HG03354 (cell line): ENCODE measurements at regions not wholly inside any gene's neighbourhood (a gene's known extent, or its start where the extent isn't known, plus 50 kb on each side); places are given as distances from the start of the nearest gene placed in this dataset.
"Not testable (repeated sequence)": the region's sequence is repeated elsewhere in the genome, so short reads cannot be mapped to it uniquely, and the experiment has no call there.

Experiments used
- ATAC-seq: cut with Tn5 transposase; IDR thresholded peaks from one replicate; pipeline ENCODE4 v1.9.1; 2021; ENCODE audit warnings: mild to moderate bottlenecking; ENCODE audit not compliant: unreplicated experiment, poor library complexity, severe bottlenecking

DNA sequence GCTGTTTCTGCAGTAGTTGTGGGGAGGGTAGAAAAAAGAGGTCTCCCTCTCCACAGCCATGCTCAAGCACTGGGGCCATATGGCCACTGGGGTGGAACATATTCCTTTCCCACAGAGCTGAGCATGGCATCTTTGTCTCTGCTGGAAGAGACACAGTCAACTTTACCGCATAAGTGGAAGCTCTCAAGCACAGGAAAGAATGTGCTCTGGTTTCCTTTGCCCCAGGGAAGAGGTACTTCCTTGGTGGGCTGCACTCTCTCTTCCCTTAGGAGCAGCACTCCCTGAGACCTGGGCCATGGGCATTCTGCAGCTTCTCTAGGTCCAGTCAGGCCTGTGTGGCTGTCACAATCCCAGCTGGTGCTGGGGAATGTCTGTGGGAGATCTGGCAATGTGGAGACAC is 168.5 kb upstream of the ACTBL2 start:
- ATAC-seq = no peak

DNA sequence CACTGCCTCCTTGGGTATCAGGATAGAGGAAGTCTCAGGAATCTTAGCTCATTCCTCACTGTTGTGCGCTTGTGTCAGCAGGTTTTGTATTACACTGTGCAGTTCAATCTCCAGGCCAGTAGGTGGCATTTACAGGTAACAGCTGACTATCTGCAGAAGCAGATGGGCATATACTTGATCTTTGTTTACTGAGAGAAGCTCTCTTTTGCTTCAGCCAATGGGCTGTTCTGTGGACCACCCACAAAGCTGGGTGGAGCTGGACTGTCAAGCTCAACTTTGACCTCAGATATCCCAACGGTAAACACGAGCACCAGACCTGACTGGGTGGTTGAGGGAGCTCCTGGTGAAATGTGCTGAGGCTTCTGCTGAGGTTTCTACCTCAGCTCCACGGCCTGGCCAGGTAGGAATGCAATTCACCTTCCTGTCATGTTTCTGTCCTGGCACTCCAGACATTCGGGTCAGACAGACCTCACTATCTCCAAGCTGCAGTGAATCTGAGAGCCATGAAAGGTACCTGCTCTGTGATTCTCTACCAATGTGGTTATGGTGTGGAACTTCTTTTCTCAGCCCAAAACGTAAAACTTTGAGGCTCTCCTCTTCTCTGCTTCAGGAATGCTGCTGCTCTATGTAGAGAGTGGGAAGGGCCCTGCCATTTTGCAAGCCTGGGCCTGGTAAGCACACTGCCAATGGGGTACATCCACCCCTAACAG is 167.9 kb upstream of the ACTBL2 start:
- peak; percentile 97 for ATAC-seq

DNA sequence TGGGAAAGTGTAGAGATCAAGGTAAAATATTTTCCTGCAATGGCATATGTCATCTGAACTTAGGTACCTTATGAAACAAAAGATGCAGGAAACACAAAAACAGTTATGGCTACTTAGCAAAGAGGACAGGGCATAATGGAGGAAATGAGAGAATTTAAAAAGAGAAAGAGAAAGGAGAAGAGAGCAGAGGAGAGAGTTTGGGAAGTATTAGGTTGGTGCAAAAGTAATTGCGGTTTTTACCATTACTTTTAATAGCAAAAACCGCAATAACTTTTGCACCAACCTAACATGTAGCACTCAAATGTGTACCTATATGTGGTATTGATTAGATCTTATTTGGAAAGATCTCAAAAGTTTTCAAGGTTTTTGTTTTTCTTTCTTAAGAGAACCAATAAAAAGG is 160.1 kb upstream of the ACTBL2 start:
- ATAC-seq = no peak

DNA sequence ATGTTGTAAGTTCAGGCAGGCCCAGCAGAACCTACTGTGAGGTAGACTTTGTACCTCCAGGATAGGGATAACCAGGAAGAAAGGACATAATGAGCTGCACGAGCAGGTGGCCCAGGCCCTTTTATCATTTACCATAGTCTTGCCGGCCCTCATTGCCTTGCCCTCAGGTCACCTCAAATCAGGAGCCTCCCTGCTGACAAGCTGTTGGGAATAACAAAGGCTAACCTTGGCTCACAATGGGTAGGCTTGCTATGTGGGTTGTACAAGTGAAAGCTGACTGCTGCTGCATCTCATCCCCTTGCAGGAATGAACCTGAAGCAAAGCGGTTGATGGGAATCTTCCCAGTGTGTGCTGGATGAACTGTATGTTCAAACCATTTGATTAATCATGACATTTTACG is 159.5 kb upstream of the ACTBL2 start:
- no peak for ATAC-seq

DNA sequence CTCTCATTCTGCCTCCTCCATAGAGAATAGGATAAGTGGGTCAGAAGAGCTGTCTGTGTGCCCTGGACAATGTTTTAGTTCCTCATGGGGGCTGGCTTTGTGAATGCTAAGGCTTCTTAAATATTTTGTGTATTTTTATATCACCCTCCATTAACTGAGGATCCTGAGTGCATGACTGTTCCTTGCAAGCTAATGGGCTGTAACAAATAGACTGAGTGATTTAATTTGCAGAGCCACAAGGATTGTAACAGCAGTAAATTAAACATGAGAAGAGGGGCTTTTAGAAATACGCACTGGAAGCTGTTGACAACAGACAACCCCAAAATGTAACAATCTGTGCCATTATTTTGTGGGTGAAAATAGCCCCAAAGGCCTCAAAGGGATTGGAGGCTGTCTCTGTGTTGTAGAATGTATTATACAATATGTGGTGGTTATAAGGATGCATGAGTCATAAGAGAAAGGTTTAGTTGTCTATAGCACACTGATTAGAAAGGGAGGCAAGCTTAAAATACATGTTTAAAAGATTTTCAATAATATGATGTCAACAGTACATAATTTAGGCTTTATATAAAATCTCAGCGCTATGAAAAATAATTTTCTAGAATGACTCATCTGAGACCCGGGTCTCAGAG is 152.7 kb upstream of the ACTBL2 start:
- no peak for ATAC-seq

DNA sequence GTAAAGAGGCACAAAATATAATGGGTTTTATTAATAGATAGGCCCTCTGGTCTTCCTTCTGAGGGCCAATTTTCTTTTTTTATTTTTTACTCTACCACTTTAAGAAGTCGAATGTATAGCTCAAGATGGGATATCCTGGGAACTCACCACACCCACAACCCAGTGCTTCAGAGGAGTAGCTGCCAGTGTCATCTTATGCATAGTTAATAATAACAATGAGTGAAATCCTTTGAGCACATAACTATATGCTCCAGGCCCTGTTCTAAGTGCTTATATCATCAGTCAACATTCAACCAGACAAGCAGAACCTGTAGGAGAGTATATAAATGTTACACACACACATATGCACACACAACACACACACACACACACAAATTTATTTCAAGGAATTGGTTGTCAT is 150.3 kb upstream of the ACTBL2 start:
- no peak for ATAC-seq

DNA sequence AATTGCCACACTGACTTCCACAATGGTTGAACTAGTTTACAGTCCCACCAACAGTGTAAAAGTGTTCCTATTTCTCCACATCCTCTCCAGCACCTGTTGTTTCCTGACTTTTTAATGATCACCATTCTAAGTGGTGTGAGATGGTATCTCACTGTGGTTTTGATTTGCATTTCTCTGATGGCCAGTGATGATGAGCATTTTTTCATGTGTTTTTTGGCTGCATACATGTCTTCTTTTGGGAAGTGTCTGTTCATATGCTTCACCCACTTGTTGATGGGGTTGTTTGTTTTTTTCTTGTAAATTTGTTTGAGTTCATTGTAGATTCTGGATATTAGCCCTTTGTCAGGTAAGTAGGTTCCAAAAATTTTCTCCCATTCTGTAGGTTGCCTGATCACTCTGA is 148.5 kb upstream of the ACTBL2 start:
- ATAC-seq = not testable (repeated sequence)

DNA sequence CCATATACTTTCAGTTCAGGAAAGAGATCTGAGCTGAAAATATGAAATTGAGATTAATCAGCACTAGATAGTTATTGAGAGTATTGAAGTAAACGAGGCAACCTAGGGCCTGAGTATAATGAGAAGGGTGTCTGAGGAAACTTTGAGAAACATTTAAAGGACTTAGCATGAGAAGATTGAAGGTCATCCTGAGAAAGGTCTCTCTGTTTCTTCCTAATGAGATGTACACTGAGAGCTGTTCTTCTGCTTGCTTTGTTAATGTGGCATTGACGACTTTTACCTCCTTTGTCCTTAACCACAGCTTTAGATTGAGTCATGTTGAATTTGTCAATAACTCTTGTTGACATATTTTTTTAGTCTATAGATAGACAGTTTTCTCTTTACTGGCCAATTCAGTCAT is 145.1 kb upstream of the ACTBL2 start:
- ATAC-seq = no peak

DNA sequence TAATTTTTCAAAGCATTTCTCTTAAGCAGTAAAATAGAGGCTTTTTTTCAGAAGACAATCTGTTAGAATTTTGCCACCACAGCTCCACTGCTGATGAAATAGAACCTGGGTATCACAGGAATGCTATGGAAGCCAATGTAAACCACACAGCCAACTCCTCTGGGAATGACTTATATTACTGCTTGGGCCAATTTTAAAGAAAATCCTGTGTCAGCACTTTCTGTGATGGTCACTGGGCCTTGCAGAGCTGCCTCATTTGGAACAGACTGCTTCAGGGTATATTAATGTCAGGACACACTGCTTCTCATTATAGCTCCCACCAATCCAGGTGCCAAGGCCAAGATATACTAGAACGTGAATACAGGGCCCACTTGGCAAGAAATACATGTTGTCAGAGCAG is 144.1 kb upstream of the ACTBL2 start:
- no peak for ATAC-seq

DNA sequence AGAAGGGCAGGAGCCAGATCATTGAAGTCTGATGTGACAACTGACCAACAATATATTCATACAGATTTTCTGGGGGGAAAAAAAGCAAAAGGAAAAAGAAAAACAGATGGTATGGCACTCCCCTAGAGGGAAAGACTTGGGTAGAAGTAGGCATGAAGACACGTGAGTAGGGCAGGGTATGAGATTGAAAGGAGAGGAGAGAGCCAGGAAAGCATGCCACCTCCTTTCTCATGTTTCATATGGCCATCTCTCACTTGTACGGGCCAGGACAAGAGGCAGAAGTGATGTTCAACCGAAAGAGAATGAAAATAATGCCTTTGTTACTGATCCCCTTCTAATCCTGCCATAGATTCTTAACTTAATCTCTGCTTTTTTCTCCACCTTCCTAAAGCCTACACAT is 139.0 kb upstream of the ACTBL2 start:
- ATAC-seq = no peak

DNA sequence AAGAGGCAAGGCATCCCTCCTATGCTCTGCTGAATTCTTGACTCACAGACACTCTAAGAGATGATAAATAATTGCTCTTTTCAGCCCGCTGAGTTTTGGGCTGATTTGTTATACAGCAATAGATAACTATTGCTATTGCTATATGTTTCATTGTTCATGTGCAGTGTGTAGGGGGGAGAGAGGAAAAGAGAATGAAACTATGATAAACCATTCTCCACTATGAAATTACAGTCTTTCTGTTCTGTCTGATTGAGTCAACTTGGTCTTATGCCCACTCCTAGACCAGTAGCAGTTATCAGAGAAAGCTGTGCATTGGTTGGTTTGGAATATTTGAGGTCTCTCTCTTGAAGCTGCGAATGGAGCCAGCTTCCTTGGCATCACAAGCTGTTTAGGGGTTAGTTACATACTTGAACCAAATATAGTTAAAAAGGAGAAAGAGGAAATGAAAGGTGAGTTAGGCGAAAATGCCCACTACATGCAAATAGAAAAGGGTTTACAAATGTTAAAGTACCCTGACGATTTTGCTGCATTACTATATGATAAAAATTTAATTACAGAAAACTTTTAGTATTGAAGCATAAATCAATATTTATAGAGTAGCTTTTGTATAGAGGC is 136.3 kb upstream of the ACTBL2 start:
- ATAC-seq = no peak

DNA sequence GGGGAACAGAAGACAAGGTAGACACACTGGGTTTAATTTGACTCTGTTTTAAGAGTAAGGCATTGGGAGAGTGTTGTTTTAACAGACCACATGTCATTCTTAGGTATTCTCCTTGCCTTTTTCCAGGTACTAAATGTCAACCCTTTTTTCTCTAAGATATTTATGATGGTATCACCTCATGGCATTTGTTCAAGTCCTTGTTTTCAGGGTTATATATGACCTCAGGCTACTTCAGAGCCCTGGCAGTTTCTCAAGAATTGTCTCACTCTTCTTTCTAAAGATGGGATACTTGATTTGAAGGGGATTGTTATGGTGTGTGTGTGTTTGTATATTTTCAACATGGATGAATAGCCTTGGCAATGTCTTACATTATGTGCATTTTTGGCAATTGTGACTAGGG is 131.1 kb upstream of the ACTBL2 start:
- ATAC-seq = no peak

DNA sequence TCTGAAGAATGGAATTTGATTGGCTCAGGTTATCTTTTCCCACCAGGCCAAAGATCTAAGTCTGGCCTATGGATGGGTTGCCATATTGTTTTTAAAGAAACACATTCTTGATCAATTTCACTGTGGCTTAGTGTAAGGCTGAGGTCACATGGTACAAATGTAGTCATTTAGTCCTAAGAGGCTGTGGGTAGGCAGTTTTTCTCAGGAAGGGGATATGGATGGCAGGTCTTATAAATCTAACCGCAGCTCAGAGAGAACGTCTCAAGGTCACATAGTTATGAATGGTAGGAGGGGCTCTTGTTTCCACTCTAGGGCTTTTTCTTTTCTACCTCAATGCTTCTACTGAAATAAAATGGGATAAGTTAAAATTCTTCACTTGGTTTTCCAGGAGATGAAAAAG is 128.6 kb upstream of the ACTBL2 start:
- no peak for ATAC-seq

DNA sequence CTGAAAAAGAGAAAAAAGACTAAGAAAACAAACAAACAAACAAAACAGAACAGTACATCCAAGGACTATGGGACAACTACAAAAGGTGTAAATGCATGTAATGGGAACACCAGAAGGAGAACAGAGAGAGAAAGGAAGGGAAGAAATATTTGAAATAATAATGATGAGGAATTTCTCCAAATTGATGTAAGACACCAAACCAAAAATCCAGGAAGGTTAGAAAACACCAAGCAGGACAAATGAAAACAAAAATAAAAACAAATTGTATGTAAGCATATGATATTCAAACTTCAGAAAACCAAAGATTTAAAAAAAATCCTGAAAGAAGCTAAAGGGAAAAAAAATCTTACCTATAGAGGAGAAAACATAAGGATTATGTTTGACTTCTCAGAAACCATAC is 125.9 kb upstream of the ACTBL2 start:
- no peak for ATAC-seq

DNA sequence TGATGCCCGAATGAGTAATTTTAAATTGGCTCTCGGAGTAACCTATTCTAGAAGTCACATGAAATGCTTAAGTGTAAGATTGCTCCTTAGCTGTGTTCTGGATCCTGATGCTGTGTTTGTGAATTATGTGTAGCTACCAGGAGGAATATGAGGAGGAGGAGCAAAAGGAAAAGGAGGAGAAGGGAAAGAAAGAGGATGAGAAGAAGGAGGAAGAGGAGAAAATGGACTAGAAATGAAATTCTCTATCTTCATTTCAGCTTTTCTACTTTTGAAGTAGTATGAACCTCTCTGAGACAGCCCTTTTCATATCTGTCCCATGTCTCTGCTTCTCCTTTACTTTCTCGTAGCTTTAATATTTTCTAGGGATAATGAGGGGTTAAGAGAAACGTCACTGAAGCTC is 119.4 kb upstream of the ACTBL2 start:
- no peak for ATAC-seq

DNA sequence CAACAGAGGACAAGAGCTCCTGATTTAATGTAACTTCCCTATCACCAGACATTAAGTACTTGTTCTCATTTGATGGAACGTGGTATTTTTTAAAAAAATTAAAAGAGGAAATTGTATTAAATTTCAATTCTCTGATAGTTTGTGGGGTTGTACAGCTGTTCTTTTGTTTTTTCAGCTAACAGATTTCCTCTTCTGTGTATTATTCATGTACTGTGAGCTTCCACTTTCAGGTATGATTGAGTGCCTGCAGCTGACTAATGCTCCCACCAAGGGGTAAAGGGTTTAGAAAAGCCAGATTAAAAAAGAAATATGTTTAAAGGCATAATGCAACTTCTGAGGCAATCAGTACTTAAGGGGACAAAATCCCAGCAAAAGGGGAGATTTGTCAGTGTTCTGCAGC is 117.7 kb upstream of the ACTBL2 start:
- no peak for ATAC-seq

DNA sequence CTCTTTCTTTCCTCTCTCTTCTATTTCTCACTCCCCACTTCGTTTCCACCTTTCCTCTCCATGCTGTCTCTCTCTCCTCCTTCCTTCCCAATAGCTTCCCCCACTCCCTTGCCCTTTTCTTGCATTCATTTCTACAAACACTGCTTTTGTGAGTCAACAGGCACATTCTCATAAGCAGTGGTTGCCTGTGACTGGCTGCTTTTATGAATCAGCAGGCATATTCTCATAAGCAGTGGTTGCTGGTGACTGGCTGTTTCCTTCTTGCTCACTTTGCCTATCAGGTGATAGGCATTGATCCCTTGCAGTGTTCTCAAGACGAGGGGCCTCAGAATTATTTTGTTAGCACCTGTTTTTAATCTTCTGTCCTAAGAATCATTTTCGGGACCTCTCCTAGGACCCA is 116.1 kb upstream of the ACTBL2 start:
- ATAC-seq = peak; percentile 47

DNA sequence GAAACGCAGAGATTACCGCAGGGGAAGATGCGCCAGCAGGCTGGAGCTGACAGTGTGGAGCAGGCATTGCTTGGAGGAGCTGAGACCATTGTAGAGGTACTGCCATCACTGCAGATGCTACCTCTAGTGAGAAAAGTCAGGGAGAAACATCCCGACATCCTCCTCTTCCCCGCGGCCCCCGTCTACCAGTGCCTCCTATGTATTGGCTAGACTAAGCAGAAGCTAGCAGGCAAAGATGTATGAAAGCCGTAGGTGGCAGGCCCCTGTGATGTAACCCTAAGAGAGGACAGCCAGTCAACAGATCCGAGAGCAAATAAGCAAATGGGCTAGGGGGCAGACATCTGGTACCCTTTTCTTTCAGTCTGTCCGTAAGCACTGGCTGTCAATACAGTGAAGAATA is 115.5 kb upstream of the ACTBL2 start:
- no peak for ATAC-seq

DNA sequence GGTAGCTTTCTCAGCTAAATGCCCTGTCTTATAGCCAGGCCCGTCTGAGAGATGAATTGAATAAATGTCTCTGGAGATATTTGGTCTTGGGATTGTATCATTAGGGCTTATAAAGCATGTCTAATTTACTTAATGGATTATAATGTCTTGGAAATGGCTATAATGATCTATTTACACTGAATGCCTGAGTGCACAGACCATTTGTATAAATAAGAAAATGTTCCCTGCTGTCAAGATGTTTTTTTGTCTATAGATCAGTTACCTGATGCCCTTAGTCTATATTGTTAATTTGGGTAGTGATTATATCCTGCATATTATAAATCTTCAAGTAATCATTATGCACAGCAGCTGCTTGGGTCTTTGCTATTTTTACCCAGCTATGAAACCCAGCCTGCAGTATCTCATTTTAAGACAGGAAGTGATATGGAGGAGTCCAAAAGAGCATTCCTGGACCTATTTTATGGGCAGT is 112.9 kb upstream of the ACTBL2 start:
- ATAC-seq = no peak

DNA sequence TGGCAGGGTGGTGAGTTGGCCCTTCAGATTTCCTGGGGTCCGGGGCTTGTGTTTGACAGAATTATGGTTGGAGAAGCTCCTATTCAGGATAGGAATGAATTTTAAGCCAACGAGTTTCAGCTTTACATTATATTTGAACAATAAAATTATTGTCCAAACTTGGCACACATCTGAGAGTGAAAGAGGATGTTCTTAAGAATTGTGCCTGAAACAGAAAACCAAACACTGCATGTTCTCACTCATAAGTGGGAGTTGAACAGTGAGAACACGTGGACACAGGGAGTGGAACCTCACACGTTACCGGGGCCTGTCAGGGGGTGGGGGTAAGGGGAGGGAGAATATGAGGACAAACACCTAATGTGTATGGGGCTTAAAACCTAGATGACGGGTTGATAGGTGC is 111.8 kb upstream of the ACTBL2 start:
- no peak for ATAC-seq

DNA sequence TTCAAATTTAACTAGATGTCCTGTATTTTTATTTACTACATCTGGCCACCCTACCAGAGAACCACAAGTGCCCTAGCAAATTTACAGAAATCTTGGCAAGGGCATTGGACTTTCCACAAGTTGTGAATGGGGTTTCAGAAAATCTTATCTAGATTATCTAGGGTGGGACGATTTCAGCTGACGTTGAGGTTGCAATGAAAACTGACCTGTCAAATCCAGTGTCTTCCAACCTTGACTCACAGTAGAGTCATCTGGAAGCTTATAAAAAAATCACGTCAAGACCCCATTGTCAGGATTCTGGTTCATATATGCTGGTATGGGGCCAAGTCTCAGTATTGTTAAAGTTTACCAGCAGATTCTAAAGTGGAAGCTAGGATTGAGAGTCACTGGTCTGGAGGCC is 109.6 kb upstream of the ACTBL2 start:
- ATAC-seq = no peak
